ENCODE measurements at regions not wholly inside any gene's neighbourhood (a gene's known extent, or its start where the extent isn't known, plus 50 kb on each side); places are given as distances from the start of the nearest gene placed in this dataset.
"Not testable (repeated sequence)": the region's sequence is repeated elsewhere in the genome, so short reads cannot be mapped to it uniquely, and the experiment has no call there.

DNA sequence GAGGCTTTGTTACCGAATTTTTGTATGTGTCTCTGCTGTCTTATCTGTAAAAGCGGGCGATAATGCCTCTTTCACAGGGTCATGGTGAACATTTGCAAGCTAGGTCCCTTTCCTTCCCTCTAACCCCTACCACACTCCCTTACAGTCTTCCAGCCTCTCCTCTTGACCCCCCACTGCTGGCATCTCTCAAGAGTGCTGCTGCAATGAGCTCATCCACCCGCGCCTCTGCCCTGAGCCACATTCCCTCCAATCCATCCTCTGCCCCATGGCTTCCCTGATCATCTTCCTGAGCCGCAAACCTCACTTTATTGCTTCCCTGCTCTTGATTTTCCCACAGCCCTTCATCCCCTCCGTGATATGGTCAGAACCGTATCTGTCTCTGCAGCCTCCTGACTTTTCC, 343.6 kb downstream of the BCL11B start:
- TF ChIP-seq, protein P1, sequence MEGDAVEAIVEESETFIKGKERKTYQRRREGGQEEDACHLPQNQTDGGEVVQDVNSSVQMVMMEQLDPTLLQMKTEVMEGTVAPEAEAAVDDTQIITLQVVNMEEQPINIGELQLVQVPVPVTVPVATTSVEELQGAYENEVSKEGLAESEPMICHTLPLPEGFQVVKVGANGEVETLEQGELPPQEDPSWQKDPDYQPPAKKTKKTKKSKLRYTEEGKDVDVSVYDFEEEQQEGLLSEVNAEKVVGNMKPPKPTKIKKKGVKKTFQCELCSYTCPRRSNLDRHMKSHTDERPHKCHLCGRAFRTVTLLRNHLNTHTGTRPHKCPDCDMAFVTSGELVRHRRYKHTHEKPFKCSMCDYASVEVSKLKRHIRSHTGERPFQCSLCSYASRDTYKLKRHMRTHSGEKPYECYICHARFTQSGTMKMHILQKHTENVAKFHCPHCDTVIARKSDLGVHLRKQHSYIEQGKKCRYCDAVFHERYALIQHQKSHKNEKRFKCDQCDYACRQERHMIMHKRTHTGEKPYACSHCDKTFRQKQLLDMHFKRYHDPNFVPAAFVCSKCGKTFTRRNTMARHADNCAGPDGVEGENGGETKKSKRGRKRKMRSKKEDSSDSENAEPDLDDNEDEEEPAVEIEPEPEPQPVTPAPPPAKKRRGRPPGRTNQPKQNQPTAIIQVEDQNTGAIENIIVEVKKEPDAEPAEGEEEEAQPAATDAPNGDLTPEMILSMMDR (IDR thresholded peaks at IDR 0.05; ENCODE audit: low read depth, low read length), result no peak
- Histone ChIP-seq H3K27ac (no peak overlapping the region), H3K36me3 (no peaks in the 10 kb centered on the region), H3K4me3 (ENCODE audit: low read depth, low read length) (no peak overlapping the region), H3K9me3 (ENCODE audit: severe bottlenecking) (no peaks in the 10 kb centered on the region), H3K27me3 (ENCODE audit: insufficient read depth, low read depth, severe bottlenecking) (peaks cover 73% of the 10 kb centered on the region)
- DNase-seq, result no peak

DNA sequence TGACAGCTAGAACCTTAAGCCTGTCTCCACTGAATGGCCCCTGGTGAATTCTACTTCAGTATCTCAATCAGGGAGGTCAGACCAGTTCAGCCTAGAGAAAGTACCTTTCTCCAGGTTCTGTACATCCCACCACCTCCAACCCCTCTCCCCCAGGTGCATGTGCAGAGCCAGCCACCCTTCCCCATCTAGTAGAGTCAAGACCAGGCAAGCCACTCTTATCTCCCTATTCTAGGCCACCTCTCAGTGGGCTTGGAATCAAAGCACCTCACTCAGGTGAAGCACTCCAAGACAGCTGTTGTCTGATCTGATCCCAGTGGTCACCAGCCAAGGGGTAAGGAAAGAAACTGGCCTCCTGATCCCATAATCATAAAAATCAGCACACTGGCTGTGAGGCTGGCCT, 340.9 kb downstream of the BCL11B start:
- H3K9me3 ChIP-seq (ENCODE audit: severe bottlenecking), result no peaks in the 10 kb centered on the region

DNA sequence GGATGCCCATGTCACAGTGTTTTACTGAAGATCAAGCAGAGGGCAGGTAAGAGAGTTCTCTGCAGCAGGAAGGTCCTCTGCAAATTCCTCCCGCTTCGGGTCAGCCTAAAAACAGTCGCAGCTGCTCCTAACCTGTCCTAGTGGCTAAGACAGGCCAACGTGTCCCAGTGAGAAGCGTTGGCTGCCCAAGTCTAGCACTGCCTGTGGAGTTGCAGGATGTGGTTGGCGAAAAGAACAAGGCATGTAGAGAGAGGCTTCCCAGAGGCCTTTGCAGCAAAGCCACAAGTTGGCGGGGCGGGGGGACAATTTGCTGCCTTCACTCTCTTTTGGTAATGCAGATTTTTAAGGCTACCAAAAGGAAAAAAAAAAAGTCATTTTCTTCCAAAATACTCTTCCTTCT, 340.1 kb downstream of the BCL11B start:
- Histone ChIP-seq H3K27ac (no peak overlapping the region), H3K27me3 (ENCODE audit: insufficient read depth, low read depth, severe bottlenecking) (peaks cover 75% of the 10 kb centered on the region), H3K36me3 (no peaks in the 10 kb centered on the region), H3K4me3 (ENCODE audit: low read depth, low read length) (no peak overlapping the region), H3K9me3 (ENCODE audit: severe bottlenecking) (no peaks in the 10 kb centered on the region)
- TF ChIP-seq, protein P1 (IDR thresholded peaks at IDR 0.05; ENCODE audit: low read depth, low read length), result no peak
- DNase-seq, result no peak

More for the DNA sequence above, 340.9 kb downstream of the BCL11B start:
- DNase-seq, result no peak
- H3K36me3 ChIP-seq, result no peaks in the 10 kb centered on the region
- TF ChIP-seq, protein P1 (IDR thresholded peaks at IDR 0.05; ENCODE audit: low read depth, low read length), result no peak
- no peak overlapping the region for H3K27ac ChIP-seq
- peaks cover 75% of the 10 kb centered on the region for H3K27me3 ChIP-seq (ENCODE audit: insufficient read depth, low read depth, severe bottlenecking)
- H3K4me3 ChIP-seq (ENCODE audit: low read depth, low read length), result no peak overlapping the region

DNA sequence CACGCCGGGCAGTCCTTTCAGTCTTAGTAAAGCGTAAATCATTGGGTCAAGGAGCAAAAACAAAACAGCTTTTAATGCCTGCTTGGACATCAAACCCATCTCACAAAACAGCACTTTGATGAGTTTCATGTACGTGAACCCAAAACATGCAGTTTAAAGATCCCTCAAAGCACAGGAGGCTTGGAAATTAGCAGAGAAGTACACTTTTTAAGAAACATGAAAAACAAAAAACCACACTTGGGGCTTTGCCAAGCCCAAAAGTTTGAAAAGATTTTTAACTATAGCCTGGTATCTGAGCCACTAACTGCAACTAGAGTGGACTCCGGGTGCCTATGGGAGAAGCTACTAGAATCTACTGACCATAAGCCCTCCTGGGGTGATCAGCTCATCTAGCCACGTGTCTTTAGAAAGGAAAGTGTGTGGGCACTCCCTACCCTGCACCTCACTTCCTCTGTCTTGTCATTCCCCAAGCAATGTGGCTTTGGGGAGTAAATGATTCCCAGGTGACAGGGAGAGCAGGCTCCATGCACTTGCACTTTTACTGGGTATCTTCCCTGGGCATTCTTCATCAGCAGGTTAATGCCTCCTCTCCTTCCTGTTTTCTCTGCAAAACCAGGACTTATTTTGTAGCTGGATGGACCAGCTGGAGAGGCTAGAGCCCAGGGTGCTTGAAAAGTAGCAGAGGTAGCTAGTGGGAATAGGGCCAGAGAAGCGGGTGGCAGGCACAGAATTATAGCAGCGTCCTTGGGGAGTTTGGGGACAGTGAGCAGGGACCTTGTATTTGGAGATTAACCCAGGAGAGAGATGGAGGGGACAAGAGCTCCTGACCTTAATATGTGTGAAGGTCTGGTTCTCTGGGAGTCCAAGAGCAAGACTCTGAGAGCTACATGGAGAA, 339.3 kb downstream of the BCL11B start:
- no peak for DNase-seq
- Histone ChIP-seq H3K27ac (no peak overlapping the region), H3K9me3 (ENCODE audit: severe bottlenecking) (no peaks in the 10 kb centered on the region), H3K27me3 (ENCODE audit: insufficient read depth, low read depth, severe bottlenecking) (peaks cover 77% of the 10 kb centered on the region), H3K4me3 (ENCODE audit: low read depth, low read length) (no peak overlapping the region), H3K36me3 (no peaks in the 10 kb centered on the region)
- TF ChIP-seq, protein P1 (IDR thresholded peaks at IDR 0.05; ENCODE audit: low read depth, low read length), result no peak

DNA sequence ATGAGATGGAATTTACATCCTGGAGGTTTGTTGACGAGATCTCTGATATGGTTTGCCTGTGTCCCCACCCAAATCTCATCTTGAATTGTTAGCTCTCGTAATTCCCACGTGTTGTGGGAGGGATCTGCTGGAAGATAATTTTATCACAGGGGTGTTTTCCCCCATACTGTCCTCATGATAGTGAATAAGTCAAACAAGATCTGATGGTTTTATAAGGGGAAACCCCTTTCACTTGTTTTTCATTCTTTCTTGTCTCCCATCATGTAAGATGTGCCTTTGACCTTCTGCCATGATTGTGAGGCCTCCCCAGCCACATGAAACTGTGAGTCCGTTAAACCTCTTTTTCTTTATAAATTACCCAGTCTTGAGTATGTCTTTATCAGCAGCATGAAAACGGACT, 337.4 kb downstream of the BCL11B start:
- not testable (repeated sequence) for H3K36me3 ChIP-seq

DNA sequence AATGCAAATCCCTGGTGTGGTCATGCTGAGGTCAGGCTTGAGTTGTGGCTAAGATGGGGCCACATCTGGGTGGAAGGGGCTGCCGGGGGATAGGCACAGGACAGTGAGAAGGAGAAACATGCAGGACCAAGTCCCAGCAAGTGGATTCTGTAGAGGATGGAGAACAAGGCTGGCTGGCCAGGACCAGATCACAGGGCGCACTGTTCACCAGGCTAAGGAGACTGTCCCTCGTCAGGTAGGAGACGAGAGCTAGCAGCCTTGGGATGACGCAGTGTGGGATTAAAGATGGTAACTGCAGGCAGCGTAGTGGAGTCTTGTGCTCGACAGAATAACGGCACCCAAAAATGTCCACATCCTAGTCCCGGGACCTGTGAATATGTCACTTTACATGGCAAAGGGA, 336.1 kb downstream of the BCL11B start:
- Histone ChIP-seq H3K27me3 (ENCODE audit: insufficient read depth, low read depth, severe bottlenecking) (peaks cover 83% of the 10 kb centered on the region), H3K9me3 (ENCODE audit: severe bottlenecking) (no peaks in the 10 kb centered on the region), H3K27ac (no peak overlapping the region), H3K4me3 (ENCODE audit: low read depth, low read length) (no peak overlapping the region), H3K36me3 (no peaks in the 10 kb centered on the region)
- DNase-seq, result no peak
- TF ChIP-seq, protein P1 (IDR thresholded peaks at IDR 0.05; ENCODE audit: low read depth, low read length), result no peak

More for the DNA sequence above, 337.4 kb downstream of the BCL11B start:
- not testable (repeated sequence) for DNase-seq; H3K4me3 ChIP-seq (ENCODE audit: low read depth, low read length); H3K9me3 ChIP-seq (ENCODE audit: severe bottlenecking); H3K27ac ChIP-seq
- H3K27me3 ChIP-seq (ENCODE audit: insufficient read depth, low read depth, severe bottlenecking), result peaks cover 76% of the 10 kb centered on the region
